H9 (cell line): ENCODE measurements at regions not wholly inside any gene's neighbourhood (a gene's known extent, or its start where the extent isn't known, plus 50 kb on each side); places are given as distances from the start of the nearest gene placed in this dataset.

Experiments
- DNase-seq: peaks from one replicate; pipeline ENCODE4 v3.0.0-alpha.2; 2017
- H2AFZ ChIP-seq: one replicate; pipeline ENCODE4 v1.6.1; 2013; ENCODE audit warnings: mild to moderate bottlenecking, low read length, control low read depth, moderate library complexity
- H2AK5ac ChIP-seq: 2 replicates; pipeline ENCODE4 v1.6.1; 2013; ENCODE audit warnings: low read length, control low read depth, mixed read lengths; ENCODE audit not compliant: insufficient read length
- H2BK120ac ChIP-seq: one replicate; pipeline ENCODE4 v1.6.1; 2013; ENCODE audit warnings: low read depth, mild to moderate bottlenecking, low read length, control low read depth, inconsistent platforms; ENCODE audit not compliant: poor library complexity, severe bottlenecking
- H2BK12ac ChIP-seq: 2 replicates; pipeline ENCODE4 v1.6.1; 2013; ENCODE audit warnings: low read length, control low read depth, mixed read lengths, low read depth; ENCODE audit not compliant: insufficient read length
- H2BK15ac ChIP-seq: 2 replicates; pipeline ENCODE4 v1.6.1; 2013; ENCODE audit warnings: low read depth, low read length, control low read depth
- H2BK20ac ChIP-seq: one replicate; pipeline ENCODE4 v1.6.1; 2013; ENCODE audit warnings: low read depth, mild to moderate bottlenecking, low read length, control low read depth, inconsistent platforms; ENCODE audit not compliant: poor library complexity, severe bottlenecking
- H2BK5ac ChIP-seq: 2 replicates; pipeline ENCODE4 v1.6.1; 2013; ENCODE audit warnings: low read length, control low read depth, mixed read lengths; ENCODE audit not compliant: insufficient read length
- H3K14ac ChIP-seq: 2 replicates; pipeline ENCODE4 v1.6.1; 2013; ENCODE audit warnings: low read length, control low read depth; ENCODE audit not compliant: insufficient read depth
- H3K18ac ChIP-seq: 2 replicates; pipeline ENCODE4 v1.6.1; 2013; ENCODE audit warnings: low read depth, mild to moderate bottlenecking, mixed read lengths, low read length, control low read depth; ENCODE audit not compliant: insufficient read length
- H3K23ac ChIP-seq: 2 replicates; pipeline ENCODE4 v1.6.1; 2013; ENCODE audit warnings: low read length, control low read depth, mixed read lengths, low read depth; ENCODE audit not compliant: insufficient read length
- H3K23me2 ChIP-seq: 2 replicates; pipeline ENCODE4 v1.6.1; 2013; ENCODE audit warnings: low read depth, mild to moderate bottlenecking, mixed read lengths, low read length, control low read depth; ENCODE audit not compliant: insufficient read length, poor library complexity, severe bottlenecking
- H3K27ac ChIP-seq: 2 replicates; pipeline ENCODE4 v1.5.1; 2013; ENCODE audit warnings: low read length, control low read depth, mixed read lengths, low read depth; ENCODE audit not compliant: insufficient read length
- H3K27me3 ChIP-seq: 2 replicates; pipeline ENCODE4 v1.6.1; 2013; ENCODE audit warnings: low read length, control low read depth, inconsistent platforms; ENCODE audit not compliant: insufficient read depth
- H3K4ac ChIP-seq: 2 replicates; pipeline ENCODE4 v1.6.1; 2013; ENCODE audit warnings: low read depth, mild to moderate bottlenecking, control low read depth, inconsistent platforms, low read length, moderate library complexity
- H3K4me1 ChIP-seq: 2 replicates; pipeline ENCODE4 v1.6.1; 2013; ENCODE audit warnings: low read length, control low read depth, inconsistent platforms; ENCODE audit not compliant: insufficient read depth
- H3K4me2 ChIP-seq: 2 replicates; pipeline ENCODE4 v1.6.1; 2013; ENCODE audit warnings: low read length, control low read depth, mixed read lengths; ENCODE audit not compliant: insufficient read length, insufficient read depth
- H3K56ac ChIP-seq: 2 replicates; pipeline ENCODE4 v1.6.1; 2013; ENCODE audit warnings: low read depth, mild to moderate bottlenecking, mixed read lengths, low read length, control low read depth; ENCODE audit not compliant: insufficient read length
- H3K79me1 ChIP-seq: 2 replicates; pipeline ENCODE4 v1.6.1; 2013; ENCODE audit warnings: low read depth, mild to moderate bottlenecking, moderate library complexity, low read length, control low read depth, inconsistent platforms; ENCODE audit not compliant: insufficient read depth, poor library complexity, severe bottlenecking
- H3K79me2 ChIP-seq: 2 replicates; pipeline ENCODE4 v1.6.1; 2013; ENCODE audit warnings: low read length, control low read depth, inconsistent platforms; ENCODE audit not compliant: insufficient read depth
- H3K9ac ChIP-seq: 2 replicates; pipeline ENCODE4 v1.6.1; 2013; ENCODE audit warnings: low read length, control low read depth, mixed read lengths; ENCODE audit not compliant: insufficient read length; ENCODE audit errors: extremely low read depth
- H3K9me3 ChIP-seq: one replicate; pipeline ENCODE4 v1.6.1; 2013; ENCODE audit warnings: low read depth, low read length, inconsistent platforms; ENCODE audit not compliant: control insufficient read depth
- H3T11ph ChIP-seq: one replicate; pipeline ENCODE4 v1.6.1; 2013; ENCODE audit warnings: mild to moderate bottlenecking, low read length, control low read depth, inconsistent platforms
- H4K20me1 ChIP-seq: one replicate; pipeline ENCODE4 v1.6.1; 2013; ENCODE audit not compliant: control insufficient read depth, insufficient read length, insufficient read depth
- H4K5ac ChIP-seq: 2 replicates; pipeline ENCODE4 v1.6.1; 2013; ENCODE audit warnings: low read depth, mild to moderate bottlenecking, mixed read lengths, low read length, control low read depth; ENCODE audit not compliant: insufficient read length
- H4K8ac ChIP-seq: replicated peaks from 2 replicates; pipeline ENCODE4 v1.6.1; 2013; ENCODE audit warnings: low read length, control low read depth, mixed read lengths, low read depth; ENCODE audit not compliant: insufficient read length
- H4K91ac ChIP-seq: 2 replicates; pipeline ENCODE4 v1.6.1; 2013; ENCODE audit warnings: low read depth, mild to moderate bottlenecking, moderate library complexity, mixed read lengths, low read length, control low read depth; ENCODE audit not compliant: insufficient read length
- H3K27ac Mint-ChIP-seq, 3 experiments: 2 replicates in 2 of 3; 3 replicates in 1 of 3; pipeline ENCODE4 v1.8.0; 2020 to 2021; ENCODE audit warnings: mixed read lengths in 3 of 3, mild to moderate bottlenecking in 1 of 3, moderate library complexity in 1 of 3
- H3K27me3 Mint-ChIP-seq: 2 replicates; pipeline ENCODE4 v1.8.0; 2021; ENCODE audit warnings: low read depth, mild to moderate bottlenecking, moderate library complexity, mixed read lengths
- H3K36me3 Mint-ChIP-seq, 3 experiments: 2 replicates in 2 of 3; 3 replicates in 1 of 3; pipeline ENCODE4 v1.8.0; 2020 to 2021; ENCODE audit warnings: low read depth in 3 of 3, mixed read lengths in 3 of 3; ENCODE audit not compliant: insufficient read depth in 1 of 3
- H3K4me1 Mint-ChIP-seq, 2 experiments: 2 replicates each; pipeline ENCODE4 v1.8.0; 2020; ENCODE audit warnings: mixed read lengths in 2 of 2
- H3K4me3 Mint-ChIP-seq, 2 experiments: 2 replicates in 1 of 2; 3 replicates in 1 of 2; pipeline ENCODE4 v1.8.0; 2020 to 2021; ENCODE audit warnings: mild to moderate bottlenecking in 2 of 2, mixed read lengths in 2 of 2, moderate library complexity in 1 of 2
- H3K9me3 Mint-ChIP-seq, 2 experiments: 2 replicates in 1 of 2; 3 replicates in 1 of 2; pipeline ENCODE4 v1.8.0; 2020; ENCODE audit warnings: mild to moderate bottlenecking in 2 of 2, mixed read lengths in 2 of 2, moderate library complexity in 1 of 2
- WGBS: extraction: QIAGEN DNeasy Blood & Tissue Kit; methylation state at CpG from one replicate; pipeline ENCODE4 v1.1.7; 2013; ENCODE audit warnings: missing lambda C conversion rate, low lambda C conversion rate, mixed read lengths; ENCODE audit not compliant: insufficient read length; ENCODE audit errors: extremely low coverage; 5-methylcytosine and 5-hydroxymethylcytosine counted together
- TF ChIP-seq, protein P1 (sequence below): fragments of 200-600 bp; sonication (generic); conservative IDR thresholded peaks from 3 replicates; pipeline ENCODE4 v1.8.0; 2021; ENCODE audit warnings: antibody characterized with exemption, mild to moderate bottlenecking

DNA sequence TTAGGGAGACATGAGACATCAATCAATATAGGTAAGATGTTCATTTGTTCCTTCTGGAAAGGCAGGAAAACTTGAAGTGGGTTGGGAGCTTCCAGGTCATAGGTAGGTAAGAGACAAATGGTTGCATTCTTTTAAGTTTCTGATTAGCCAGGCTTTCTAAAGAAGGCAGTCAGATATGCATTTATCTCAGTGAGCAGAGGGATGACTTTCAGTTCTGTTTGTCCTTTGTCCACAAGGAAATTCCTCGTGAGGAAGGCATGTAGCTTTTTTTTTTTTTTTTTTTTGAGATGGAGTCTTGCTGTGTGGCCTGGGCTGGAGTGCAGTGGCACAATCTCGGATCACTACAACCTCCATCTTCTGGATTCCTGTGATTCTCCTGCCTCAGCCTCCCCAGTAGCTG, 155.3 kb upstream of the ABCA1 start:
- no peaks in the 10 kb centered on the region for H3K27me3 Mint-ChIP-seq
- Histone ChIP-seq H3K23ac (no peak overlapping the region), H2BK15ac (no peak overlapping the region), H4K20me1 (no peaks in the 10 kb centered on the region), H2AFZ (no peak overlapping the region), H3K4ac (no peak overlapping the region), H2BK5ac (no peak overlapping the region), H3K79me1 (no peaks in the 10 kb centered on the region), H3T11ph (no peak overlapping the region), H3K9ac (no peak overlapping the region), H4K8ac (no peak overlapping the region), H2BK120ac (no peak overlapping the region), H3K56ac (no peak overlapping the region), H3K9me3 (no peaks in the 10 kb centered on the region), H3K27ac (no peak overlapping the region), H2BK20ac (no peak overlapping the region), H3K79me2 (no peaks in the 10 kb centered on the region), H3K23me2 (no peaks in the 10 kb centered on the region), H4K5ac (no peak overlapping the region), H2AK5ac (no peak overlapping the region), H3K18ac (no peak overlapping the region), H2BK12ac (no peak overlapping the region), H3K27me3 (no peaks in the 10 kb centered on the region), H4K91ac (no peak overlapping the region), H3K4me2 (no peak overlapping the region), H3K4me1 (peaks cover 4% of the 10 kb centered on the region; the same call in 1 of the 2 replicates), H3K14ac (no peak overlapping the region)
- H3K36me3 Mint-ChIP-seq, result peaks cover 0 to 4% (median 0%) of the 10 kb centered on the region in 3 experiments; a peak in 1 of 7 replicates
- H3K4me1 Mint-ChIP-seq, result peaks cover 24 to 27% of the 10 kb centered on the region in 2 experiments
- DNase-seq, result no peak
- TF ChIP-seq, protein P1, sequence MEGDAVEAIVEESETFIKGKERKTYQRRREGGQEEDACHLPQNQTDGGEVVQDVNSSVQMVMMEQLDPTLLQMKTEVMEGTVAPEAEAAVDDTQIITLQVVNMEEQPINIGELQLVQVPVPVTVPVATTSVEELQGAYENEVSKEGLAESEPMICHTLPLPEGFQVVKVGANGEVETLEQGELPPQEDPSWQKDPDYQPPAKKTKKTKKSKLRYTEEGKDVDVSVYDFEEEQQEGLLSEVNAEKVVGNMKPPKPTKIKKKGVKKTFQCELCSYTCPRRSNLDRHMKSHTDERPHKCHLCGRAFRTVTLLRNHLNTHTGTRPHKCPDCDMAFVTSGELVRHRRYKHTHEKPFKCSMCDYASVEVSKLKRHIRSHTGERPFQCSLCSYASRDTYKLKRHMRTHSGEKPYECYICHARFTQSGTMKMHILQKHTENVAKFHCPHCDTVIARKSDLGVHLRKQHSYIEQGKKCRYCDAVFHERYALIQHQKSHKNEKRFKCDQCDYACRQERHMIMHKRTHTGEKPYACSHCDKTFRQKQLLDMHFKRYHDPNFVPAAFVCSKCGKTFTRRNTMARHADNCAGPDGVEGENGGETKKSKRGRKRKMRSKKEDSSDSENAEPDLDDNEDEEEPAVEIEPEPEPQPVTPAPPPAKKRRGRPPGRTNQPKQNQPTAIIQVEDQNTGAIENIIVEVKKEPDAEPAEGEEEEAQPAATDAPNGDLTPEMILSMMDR, result no peak
- WGBS, result no CpG with 5 or more reads among the region's 2 CpGs
- 0 out of 7 replicates have a peak overlapping the region, but pooled peaks of 1 of the 3 experiments have one; percentile 26 for H3K27ac Mint-ChIP-seq
- H3K4me3 Mint-ChIP-seq, result no peak overlapping the region
- peaks cover 0 to 4% of the 10 kb centered on the region in 2 experiments; a peak in 1 of 5 replicates for H3K9me3 Mint-ChIP-seq
